ENCODE measurements at regions not wholly inside any gene's neighbourhood (a gene's known extent, or its start where the extent isn't known, plus 50 kb on each side); places are given as distances from the start of the nearest gene placed in this dataset.

GRCh38 chr2:43127208-43127940 lies 99.0 kb downstream of the ZFP36L2 start:
- H3K27ac ChIP-seq (ENCODE audit: low read length), result no peak overlapping the region
- H3K4me3 ChIP-seq (ENCODE audit: low read length in 2 of 2), result no peak overlapping the region
- H3K4me1 ChIP-seq (ENCODE audit: control insufficient read depth, insufficient read depth, low read length), result peaks cover 20% of the 10 kb centered on the region
- no peaks in the 10 kb centered on the region for H3K27me3 ChIP-seq (ENCODE audit: control insufficient read depth in 1 of 2, insufficient read depth in 2 of 2, low read length in 2 of 2)
- H3K36me3 ChIP-seq (ENCODE audit: control insufficient read depth in 2 of 2, insufficient read depth in 2 of 2, low read length in 2 of 2), result no peaks in the 10 kb centered on the region
- H3K9ac ChIP-seq (ENCODE audit: low read length in 2 of 2), result no peak overlapping the region
- no peaks in the 10 kb centered on the region for H3K9me3 ChIP-seq (ENCODE audit: control insufficient read depth in 2 of 2, low read length in 2 of 2)

GRCh38 chr2:43126817-43127207 lies 99.6 kb downstream of the ZFP36L2 start:
- Histone ChIP-seq H3K36me3 (ENCODE audit: control insufficient read depth in 2 of 2, insufficient read depth in 2 of 2, low read length in 2 of 2) (no peaks in the 10 kb centered on the region), H3K4me1 (ENCODE audit: control insufficient read depth, insufficient read depth, low read length) (peaks cover 16% of the 10 kb centered on the region), H3K9ac (ENCODE audit: low read length in 2 of 2) (no peak overlapping the region), H3K9me3 (ENCODE audit: control insufficient read depth in 2 of 2, low read length in 2 of 2) (no peaks in the 10 kb centered on the region), H3K27me3 (ENCODE audit: control insufficient read depth in 1 of 2, insufficient read depth in 2 of 2, low read length in 2 of 2) (no peaks in the 10 kb centered on the region), H3K27ac (ENCODE audit: low read length) (no peak overlapping the region), H3K4me3 (ENCODE audit: low read length in 2 of 2) (no peak overlapping the region)

- H3K36me3 ChIP-seq (ENCODE audit: control insufficient read depth in 2 of 2, insufficient read depth in 2 of 2, low read length in 2 of 2), result no peaks in the 10 kb centered on the region
- H3K27ac ChIP-seq (ENCODE audit: low read length), result no peak overlapping the region
- no peak overlapping the region for H3K4me3 ChIP-seq (ENCODE audit: low read length in 2 of 2)
- H3K9ac ChIP-seq (ENCODE audit: low read length in 2 of 2), result no peak overlapping the region
- no peaks in the 10 kb centered on the region for H3K9me3 ChIP-seq (ENCODE audit: control insufficient read depth in 2 of 2, low read length in 2 of 2)
- peaks cover 8% of the 10 kb centered on the region for H3K4me1 ChIP-seq (ENCODE audit: control insufficient read depth, insufficient read depth, low read length)
- no peaks in the 10 kb centered on the region for H3K27me3 ChIP-seq (ENCODE audit: control insufficient read depth in 1 of 2, insufficient read depth in 2 of 2, low read length in 2 of 2)
Measured at GRCh38 chr2:43125090-43125998, 101.1 kb downstream of the ZFP36L2 start.

GRCh38 chr2:43124687-43125057 lies 101.7 kb downstream of the ZFP36L2 start:
- H3K4me1 ChIP-seq (ENCODE audit: control insufficient read depth, insufficient read depth, low read length), result peaks cover 1% of the 10 kb centered on the region
- no peak overlapping the region for H3K27ac ChIP-seq (ENCODE audit: low read length)
- no peak overlapping the region for H3K4me3 ChIP-seq (ENCODE audit: low read length in 2 of 2)
- H3K36me3 ChIP-seq (ENCODE audit: control insufficient read depth in 2 of 2, insufficient read depth in 2 of 2, low read length in 2 of 2), result no peaks in the 10 kb centered on the region
- H3K9me3 ChIP-seq (ENCODE audit: control insufficient read depth in 2 of 2, low read length in 2 of 2), result peaks cover 0 to under 1% of the 10 kb centered on the region in 2 donors
- no peaks in the 10 kb centered on the region for H3K27me3 ChIP-seq (ENCODE audit: control insufficient read depth in 1 of 2, insufficient read depth in 2 of 2, low read length in 2 of 2)
- no peak overlapping the region for H3K9ac ChIP-seq (ENCODE audit: low read length in 2 of 2)

- Histone ChIP-seq H3K27me3 (ENCODE audit: control insufficient read depth in 1 of 2, insufficient read depth in 2 of 2, low read length in 2 of 2) (no peaks in the 10 kb centered on the region), H3K36me3 (ENCODE audit: control insufficient read depth in 2 of 2, insufficient read depth in 2 of 2, low read length in 2 of 2) (no peaks in the 10 kb centered on the region), H3K27ac (ENCODE audit: low read length) (no peak overlapping the region), H3K4me1 (ENCODE audit: control insufficient read depth, insufficient read depth, low read length) (no peaks in the 10 kb centered on the region), H3K4me3 (ENCODE audit: low read length in 2 of 2) (no peak overlapping the region), H3K9me3 (ENCODE audit: control insufficient read depth in 2 of 2, low read length in 2 of 2) (peaks cover 3 to 6% of the 10 kb centered on the region in 2 donors), H3K9ac (ENCODE audit: low read length in 2 of 2) (no peak overlapping the region)
Measured at GRCh38 chr2:43123981-43124686, 102.3 kb downstream of the ZFP36L2 start.

- no peaks in the 10 kb centered on the region for H3K36me3 ChIP-seq (ENCODE audit: control insufficient read depth in 2 of 2, insufficient read depth in 2 of 2, low read length in 2 of 2)
- no peaks in the 10 kb centered on the region for H3K27me3 ChIP-seq (ENCODE audit: control insufficient read depth in 1 of 2, insufficient read depth in 2 of 2, low read length in 2 of 2)
- no peak overlapping the region for H3K9ac ChIP-seq (ENCODE audit: low read length in 2 of 2)
- H3K9me3 ChIP-seq (ENCODE audit: control insufficient read depth in 2 of 2, low read length in 2 of 2), result peaks cover 7 to 8% of the 10 kb centered on the region in 2 donors
- no peak overlapping the region for H3K4me3 ChIP-seq (ENCODE audit: low read length in 2 of 2)
- H3K4me1 ChIP-seq (ENCODE audit: control insufficient read depth, insufficient read depth, low read length), result no peaks in the 10 kb centered on the region
- H3K27ac ChIP-seq (ENCODE audit: low read length), result no peak overlapping the region
Measured at GRCh38 chr2:43123486-43123885, 102.9 kb downstream of the ZFP36L2 start.

GRCh38 chr2:43123028-43123427 lies 103.4 kb downstream of the ZFP36L2 start:
- Histone ChIP-seq H3K9me3 (ENCODE audit: control insufficient read depth in 2 of 2, low read length in 2 of 2) (peaks cover 7 to 8% of the 10 kb centered on the region in 2 donors), H3K27me3 (ENCODE audit: control insufficient read depth in 1 of 2, insufficient read depth in 2 of 2, low read length in 2 of 2) (no peaks in the 10 kb centered on the region), H3K36me3 (ENCODE audit: control insufficient read depth in 2 of 2, insufficient read depth in 2 of 2, low read length in 2 of 2) (no peaks in the 10 kb centered on the region), H3K4me3 (ENCODE audit: low read length in 2 of 2) (no peak overlapping the region), H3K27ac (ENCODE audit: low read length) (no peak overlapping the region), H3K9ac (ENCODE audit: low read length in 2 of 2) (no peak overlapping the region), H3K4me1 (ENCODE audit: control insufficient read depth, insufficient read depth, low read length) (no peaks in the 10 kb centered on the region)

GRCh38 chr2:43121580-43122314 lies 104.7 kb downstream of the ZFP36L2 start:
- H3K36me3 ChIP-seq (ENCODE audit: control insufficient read depth in 2 of 2, insufficient read depth in 2 of 2, low read length in 2 of 2), result no peaks in the 10 kb centered on the region
- H3K4me1 ChIP-seq (ENCODE audit: control insufficient read depth, insufficient read depth, low read length), result no peaks in the 10 kb centered on the region
- no peak overlapping the region for H3K9ac ChIP-seq (ENCODE audit: low read length in 2 of 2)
- H3K27me3 ChIP-seq (ENCODE audit: control insufficient read depth in 1 of 2, insufficient read depth in 2 of 2, low read length in 2 of 2), result no peaks in the 10 kb centered on the region
- H3K27ac ChIP-seq (ENCODE audit: low read length), result no peak overlapping the region
- no peak overlapping the region for H3K4me3 ChIP-seq (ENCODE audit: low read length in 2 of 2)
- peaks cover 7 to 8% of the 10 kb centered on the region in 2 donors for H3K9me3 ChIP-seq (ENCODE audit: control insufficient read depth in 2 of 2, low read length in 2 of 2)

- Histone ChIP-seq H3K27me3 (ENCODE audit: control insufficient read depth in 1 of 2, insufficient read depth in 2 of 2, low read length in 2 of 2) (no peaks in the 10 kb centered on the region), H3K9me3 (ENCODE audit: control insufficient read depth in 2 of 2, low read length in 2 of 2) (peaks cover 7 to 8% of the 10 kb centered on the region in 2 donors), H3K27ac (ENCODE audit: low read length) (no peak overlapping the region), H3K36me3 (ENCODE audit: control insufficient read depth in 2 of 2, insufficient read depth in 2 of 2, low read length in 2 of 2) (no peaks in the 10 kb centered on the region), H3K9ac (ENCODE audit: low read length in 2 of 2) (no peak overlapping the region), H3K4me3 (ENCODE audit: low read length in 2 of 2) (no peak overlapping the region), H3K4me1 (ENCODE audit: control insufficient read depth, insufficient read depth, low read length) (peaks cover 3% of the 10 kb centered on the region)
Measured at GRCh38 chr2:43119303-43119702, 107.1 kb downstream of the ZFP36L2 start.

GRCh38 chr2:43117521-43118143 lies 108.8 kb downstream of the ZFP36L2 start:
- Histone ChIP-seq H3K27ac (ENCODE audit: low read length) (no peak overlapping the region), H3K4me3 (ENCODE audit: low read length in 2 of 2) (no peak overlapping the region), H3K27me3 (ENCODE audit: control insufficient read depth in 1 of 2, insufficient read depth in 2 of 2, low read length in 2 of 2) (no peaks in the 10 kb centered on the region), H3K9ac (ENCODE audit: low read length in 2 of 2) (no peak overlapping the region), H3K36me3 (ENCODE audit: control insufficient read depth in 2 of 2, insufficient read depth in 2 of 2, low read length in 2 of 2) (no peaks in the 10 kb centered on the region), H3K4me1 (ENCODE audit: control insufficient read depth, insufficient read depth, low read length) (peaks cover 6% of the 10 kb centered on the region), H3K9me3 (ENCODE audit: control insufficient read depth in 2 of 2, low read length in 2 of 2) (peaks cover 7 to 8% of the 10 kb centered on the region in 2 donors)
